ENCODE measurements at regions not wholly inside any gene's neighbourhood (a gene's known extent, or its start where the extent isn't known, plus 50 kb on each side); places are given as distances from the start of the nearest gene placed in this dataset.
A peak's percentile ranks its signal among the peaks of the same experiment; 100 is the strongest.
"Not testable (repeated sequence)": the region's sequence is repeated elsewhere in the genome, so short reads cannot be mapped to it uniquely, and the experiment has no call there.

DNA sequence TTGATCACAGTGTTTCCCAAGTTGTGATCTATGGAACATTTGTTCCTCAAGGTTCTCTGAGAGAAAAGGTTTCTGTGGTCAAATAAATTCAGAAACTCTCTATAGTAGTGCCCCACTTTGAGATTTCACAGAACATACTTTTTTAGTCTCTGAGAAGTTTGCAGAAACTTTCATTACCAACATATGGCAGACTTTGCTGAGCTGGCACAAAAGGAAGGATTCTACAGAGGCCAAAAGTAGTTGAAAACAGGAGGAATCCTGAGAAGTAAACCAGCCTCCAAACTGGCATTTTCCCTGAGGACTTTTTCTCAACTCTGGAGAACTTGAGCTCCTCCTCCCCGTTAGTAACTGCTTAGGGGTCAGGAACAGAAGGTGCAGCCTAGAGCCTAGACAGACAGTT lies 117.8 kb upstream of the ESX1 start:
- DNase-seq = no peak

GRCh38 chrX:104370089-104370488 lies 115.4 kb upstream of the ESX1 start:
- DNase-seq = no peak

DNA sequence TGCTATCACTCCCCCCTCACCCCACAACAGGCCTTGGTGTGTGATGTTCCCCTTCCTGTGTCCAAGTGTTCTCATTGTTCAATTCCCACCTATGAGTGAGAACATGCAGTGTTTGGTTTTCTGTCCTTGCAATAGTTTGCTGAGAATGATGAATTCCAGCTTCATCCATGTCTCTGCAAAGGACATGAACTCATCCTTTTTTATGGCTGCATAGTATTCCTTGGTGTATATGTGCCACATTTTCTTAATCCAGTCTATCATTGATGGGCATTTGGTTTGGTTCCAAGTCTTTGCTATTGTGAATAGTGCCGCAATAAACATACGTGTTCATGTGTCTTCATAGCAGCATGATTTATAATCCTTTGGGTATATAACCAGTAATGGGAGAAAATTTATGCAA lies 106.0 kb upstream of the ESX1 start:
- not testable (repeated sequence) for DNase-seq

GRCh38 chrX:104359124-104359523 lies 104.4 kb upstream of the ESX1 start:
- DNase-seq = no peak

- DNase-seq = no peak
Observed at GRCh38 chrX:104351173-104351769, 96.5 kb upstream of the ESX1 start.

- DNase-seq = no peak
Observed at GRCh38 chrX:104347860-104348259, 93.1 kb upstream of the ESX1 start.

DNA sequence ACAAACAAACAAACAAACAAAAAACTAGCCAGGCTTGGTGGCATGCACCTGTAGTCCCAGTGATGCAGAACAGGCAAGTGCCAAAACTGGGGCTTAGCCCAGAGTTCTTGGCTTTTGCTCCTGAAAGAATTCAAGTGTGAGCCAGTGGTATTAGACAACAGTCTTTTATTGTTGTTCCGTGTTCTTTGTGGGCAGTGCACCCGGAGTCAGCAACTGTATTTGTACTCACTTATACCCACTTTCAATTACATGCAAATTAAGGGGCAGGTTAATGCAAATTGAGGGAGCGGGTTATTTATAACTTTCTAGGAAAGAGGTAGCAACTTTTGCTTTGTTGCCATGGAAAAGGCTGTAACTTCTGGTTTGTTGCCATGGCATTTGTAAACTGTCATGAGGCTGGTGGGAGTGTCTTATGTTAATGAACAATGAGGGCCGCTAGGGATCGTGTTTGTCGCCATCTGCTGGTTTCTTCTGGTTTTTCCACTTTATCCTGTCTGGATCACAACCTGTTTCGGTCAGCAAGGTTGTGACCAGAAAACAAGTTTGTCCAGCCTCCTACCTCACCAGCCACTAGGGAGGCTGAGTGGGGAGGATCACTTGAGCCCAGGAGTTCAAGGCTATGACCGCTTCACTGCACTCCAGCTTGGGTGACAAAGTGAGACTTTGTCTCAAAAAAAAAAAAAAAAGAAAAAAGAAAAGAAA lies 88.8 kb upstream of the ESX1 start:
- peak; percentile 29 for DNase-seq

DNA sequence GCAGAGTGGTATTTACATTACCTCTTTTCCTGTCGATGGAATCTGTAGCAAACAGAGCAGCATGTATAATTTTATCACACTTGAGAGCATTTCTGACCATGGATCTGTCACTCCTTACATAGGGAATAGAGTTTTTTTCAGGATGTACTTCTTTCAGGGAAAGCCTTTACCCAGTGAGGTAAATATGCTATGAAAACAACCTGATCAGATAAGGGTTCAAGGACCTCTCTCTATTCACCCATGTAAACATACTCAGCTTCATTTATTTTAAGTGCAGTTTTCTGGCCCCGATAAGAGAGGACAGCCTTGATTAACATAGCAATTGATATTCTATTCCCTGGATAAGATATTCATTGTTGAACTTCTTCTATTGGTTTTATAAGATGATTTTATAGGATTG lies 87.3 kb upstream of the ESX1 start:
- DNase-seq = no peak

- no peak for DNase-seq
Observed at GRCh38 chrX:104335756-104336155, 81.0 kb upstream of the ESX1 start.

DNA sequence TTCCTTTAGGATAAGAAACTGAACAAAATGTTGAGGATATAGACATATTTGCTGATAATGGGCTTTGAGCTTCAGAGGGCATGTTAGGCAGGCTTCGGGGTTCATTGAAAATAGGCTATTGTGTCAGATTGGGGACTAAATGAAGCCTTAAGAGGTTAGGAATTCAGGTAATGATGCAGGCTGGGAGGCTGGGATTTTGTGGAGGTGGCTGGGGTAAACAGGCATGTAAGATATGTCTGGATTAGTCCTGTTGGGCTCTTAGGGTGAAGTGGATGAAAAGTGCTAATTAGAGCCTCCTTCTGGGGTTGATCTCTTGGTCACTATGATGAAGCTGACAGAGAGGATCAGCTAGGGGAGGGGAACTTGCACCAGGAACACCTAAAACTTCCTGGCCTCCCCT lies 80.2 kb upstream of the ESX1 start:
- no peak for DNase-seq

DNA sequence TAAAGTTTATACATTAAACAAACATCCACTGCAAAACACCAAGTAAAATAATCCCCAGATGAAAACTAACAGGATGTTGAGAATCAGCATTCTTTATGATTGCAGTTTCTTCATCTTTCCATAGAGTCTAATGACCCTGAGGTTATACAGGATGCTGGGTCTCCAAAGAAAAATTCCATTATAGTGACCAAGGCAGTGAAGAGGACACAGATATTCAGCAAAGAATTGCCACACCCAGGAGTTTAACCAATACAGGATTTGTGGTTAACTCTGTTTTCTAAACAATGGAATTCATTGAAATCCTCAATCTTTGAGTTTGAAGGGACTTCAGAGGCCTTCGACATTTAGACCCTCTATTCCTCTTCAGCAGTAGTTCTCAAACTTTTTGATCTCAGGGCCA lies 76.2 kb upstream of the ESX1 start:
- no peak for DNase-seq

DNA sequence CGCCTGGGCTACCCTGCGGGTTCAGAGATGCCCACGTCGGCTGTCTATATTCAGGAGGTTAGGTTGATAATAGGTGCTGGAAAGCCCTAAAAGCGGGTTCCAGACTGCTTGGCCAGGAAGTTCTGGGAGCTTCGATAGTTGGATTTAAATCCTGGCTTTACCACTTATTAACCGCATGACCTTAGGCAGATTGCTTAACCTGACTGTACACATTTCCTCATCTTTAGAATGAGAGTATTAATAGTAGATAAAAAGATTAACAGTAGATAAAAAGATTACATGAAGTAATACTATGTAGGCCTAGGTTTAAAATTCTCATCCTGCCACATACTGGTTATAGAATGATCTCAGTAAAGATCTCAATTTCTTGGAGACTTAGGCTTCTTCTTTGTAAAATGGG lies 75.0 kb upstream of the ESX1 start:
- DNase-seq = no peak

GRCh38 chrX:104325213-104325585 lies 70.5 kb upstream of the ESX1 start:
- no peak for DNase-seq

DNA sequence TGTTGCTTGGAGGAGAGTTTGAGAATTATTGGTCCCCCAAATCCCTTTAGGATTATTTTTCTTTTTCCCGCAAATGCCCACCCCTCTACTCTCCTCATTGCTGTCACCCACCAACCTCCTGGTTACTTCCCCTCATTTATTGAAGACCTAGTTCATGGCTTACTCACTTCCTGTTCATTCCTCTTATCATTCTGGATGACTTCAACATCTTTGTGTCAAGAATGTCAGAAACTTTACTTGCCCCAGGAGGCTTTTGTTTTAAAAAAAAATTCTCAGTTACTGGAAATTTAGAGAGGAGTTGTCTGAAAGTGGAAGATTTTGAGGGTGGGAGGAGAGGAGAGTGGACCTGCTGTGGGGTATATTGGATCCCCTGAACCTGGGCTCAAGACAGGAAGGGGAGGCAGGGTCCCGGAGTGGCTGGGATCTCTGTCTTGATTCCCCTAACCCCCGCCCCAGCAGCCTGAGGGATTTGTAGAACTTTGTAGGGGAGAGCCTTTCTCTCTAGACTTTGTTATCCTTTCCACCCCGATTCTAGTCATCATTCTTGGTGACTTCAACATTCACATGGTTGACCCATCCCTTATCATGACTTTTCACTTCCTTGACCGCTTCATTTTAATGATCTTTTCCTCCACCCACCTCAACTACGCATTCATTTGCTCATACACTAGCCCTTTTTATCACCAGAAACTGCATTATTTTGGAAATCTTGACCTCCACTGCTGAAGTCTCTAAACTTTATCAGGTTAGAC lies 69.9 kb upstream of the ESX1 start:
- DNase-seq = no peak

- no peak for DNase-seq
Observed at GRCh38 chrX:104319346-104319745, 64.6 kb upstream of the ESX1 start.

DNA sequence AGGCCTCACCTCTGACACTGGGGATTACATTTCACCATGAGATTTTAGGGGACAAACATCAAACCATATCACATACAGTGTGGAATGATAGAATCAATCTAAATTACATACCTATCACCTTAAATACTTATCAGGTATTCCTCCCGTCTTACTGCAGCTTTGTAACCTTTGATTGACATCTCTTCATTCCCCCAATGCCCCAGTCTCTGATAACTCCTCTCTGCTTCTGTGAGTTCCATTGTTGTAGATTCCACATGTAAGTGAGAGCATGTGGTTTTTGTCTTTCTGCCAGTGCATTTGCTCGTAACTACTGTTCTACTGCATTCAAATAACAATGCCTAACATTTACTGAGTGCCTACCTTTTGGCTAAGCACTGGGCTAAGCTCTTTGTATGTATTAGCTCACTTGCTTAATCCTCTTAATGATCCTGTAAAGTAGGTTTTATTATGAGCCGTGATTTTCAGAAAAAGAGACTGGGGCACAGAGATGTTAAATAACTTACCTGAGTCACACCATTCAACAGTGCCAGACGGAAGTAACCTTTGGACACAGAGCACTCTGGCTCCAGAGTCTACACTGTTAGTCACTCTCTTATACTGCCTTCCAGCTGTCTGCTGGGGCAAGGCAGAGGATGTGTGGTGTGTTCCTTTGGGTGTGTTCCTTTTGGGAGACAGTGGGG lies 63.7 kb upstream of the ESX1 start:
- no peak for DNase-seq

GRCh38 chrX:104316739-104317138 lies 62.0 kb upstream of the ESX1 start:
- DNase-seq = no peak

DNA sequence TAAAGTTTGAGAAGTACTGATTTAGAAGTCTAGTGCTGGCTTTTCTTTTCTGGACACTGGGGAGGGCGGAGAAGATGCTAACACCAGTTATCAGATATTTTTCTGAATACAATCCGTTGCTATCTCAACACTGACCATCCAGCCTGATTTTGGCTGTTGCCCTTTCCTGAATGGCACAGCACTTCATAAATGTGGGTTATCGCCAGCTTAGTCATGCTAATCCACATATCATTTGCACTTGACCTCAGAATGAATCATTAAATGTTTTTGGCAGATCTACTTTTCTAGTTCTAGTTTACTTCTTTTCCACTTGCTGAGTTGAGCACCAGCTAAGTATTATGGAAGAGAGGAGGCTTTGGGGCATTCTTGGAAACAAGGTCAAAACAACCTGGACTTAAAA lies 60.8 kb upstream of the ESX1 start:
- DNase-seq = no peak

DNA sequence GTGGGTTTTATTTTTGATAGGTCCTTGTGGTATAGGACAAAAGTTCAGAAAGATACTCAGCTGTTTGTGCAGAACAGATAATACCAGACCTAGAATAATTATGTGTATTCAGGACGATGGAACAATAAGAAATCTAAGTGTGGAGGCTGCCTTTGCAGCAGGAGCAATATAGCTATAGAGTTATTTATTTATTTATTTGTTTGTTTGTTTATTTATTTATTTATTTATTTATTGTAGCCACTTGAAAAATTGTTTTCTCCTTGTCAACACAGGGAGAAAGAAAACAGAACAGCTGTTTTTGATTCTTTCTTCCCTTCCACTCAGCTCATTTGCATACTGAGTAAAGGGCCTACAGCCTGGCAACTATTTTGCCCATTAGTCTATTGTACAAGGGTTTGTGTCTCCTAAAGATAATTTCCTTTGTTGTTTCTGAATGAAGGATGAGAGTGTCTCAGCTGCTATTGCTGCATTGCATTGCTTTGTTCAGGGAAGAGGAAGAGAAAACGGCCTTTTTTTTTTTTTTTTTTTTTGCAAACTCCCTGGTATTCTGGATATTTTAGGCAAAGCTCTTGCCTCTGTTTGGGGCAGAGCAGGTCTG lies 56.0 kb upstream of the ESX1 start:
- no peak for DNase-seq

DNA sequence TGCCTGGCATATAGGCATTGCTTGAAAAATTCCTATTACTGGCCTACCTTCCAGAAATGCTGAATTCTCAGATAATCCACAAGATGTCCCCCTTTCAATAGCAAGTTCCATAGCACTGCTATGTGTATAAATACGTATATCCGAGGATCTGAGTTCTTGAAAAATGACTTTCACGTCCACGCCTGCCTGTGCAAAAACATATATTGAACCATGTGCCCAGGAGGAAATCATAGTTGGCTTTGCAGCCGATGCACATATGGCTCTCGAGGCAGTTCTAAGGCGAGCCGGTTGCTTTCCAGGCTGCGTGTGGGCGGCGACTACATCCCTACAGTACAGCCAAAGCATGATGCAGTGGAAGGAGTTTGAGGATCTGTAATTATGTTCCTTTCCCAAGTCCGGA lies 55.4 kb upstream of the ESX1 start:
- DNase-seq = no peak

DNA sequence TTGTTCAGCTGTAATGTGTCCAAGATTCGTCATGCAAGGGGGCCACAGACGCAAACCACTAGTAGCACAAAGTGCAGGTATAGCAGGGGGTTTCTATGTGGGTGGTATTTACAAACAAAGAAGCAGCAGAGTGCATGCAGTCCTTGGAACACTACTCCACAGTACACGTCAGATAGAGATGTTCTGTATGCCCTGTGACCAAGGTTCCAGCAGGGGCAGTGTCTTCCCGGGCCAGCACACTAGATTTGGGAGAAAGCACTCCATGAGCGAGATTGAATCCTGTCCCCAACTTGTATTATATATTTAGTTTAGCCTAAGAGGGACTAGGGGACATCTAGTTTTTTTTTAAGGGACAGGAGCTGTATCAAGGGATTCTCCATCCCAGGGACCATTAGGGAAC lies 54.4 kb upstream of the ESX1 start:
- no peak for DNase-seq

DNA sequence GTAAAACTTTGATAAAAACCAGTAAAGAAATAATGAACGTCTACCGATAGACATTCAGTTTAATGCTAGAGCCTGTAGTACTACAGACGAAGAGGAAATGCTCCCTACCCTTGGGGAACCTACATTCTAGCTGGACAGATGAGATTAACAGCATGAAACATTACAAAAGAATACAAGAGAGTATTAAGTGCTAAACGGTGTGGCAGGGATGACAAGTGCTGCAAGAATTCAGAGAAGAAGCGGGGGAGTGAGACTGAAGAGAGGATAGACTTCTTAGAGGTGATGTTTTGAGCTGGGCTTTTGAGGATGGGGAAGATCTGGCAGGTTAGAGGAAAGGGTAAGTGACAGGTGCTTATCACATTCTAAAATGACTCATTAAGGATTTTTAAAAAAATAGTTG lies 52.6 kb upstream of the ESX1 start:
- DNase-seq = no peak

DNA sequence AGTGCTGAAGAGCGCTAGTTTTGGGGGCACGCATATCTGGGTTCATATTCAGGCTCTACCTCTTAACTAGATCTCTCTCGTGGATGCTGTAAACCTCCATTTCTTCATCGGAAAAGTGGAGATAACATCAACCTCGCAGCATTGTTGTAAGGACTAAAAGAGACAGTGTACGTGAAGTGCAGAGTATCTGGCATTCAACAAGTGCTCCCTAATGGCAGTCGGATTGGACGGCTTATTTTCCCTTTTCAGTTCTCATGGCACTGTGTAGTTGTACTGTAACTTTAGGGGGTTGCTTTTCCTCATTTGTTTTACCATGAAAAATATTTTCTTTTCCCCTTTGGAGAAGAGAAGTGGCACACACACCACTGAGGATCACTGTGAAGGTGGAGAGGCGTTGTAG lies 51.4 kb upstream of the ESX1 start:
- DNase-seq = no peak

Data from NCI-H146 (cell line).